NCI-H128 (cell line): ENCODE measurements at regions not wholly inside any gene's neighbourhood (a gene's known extent, or its start where the extent isn't known, plus 50 kb on each side); places are given as distances from the start of the nearest gene placed in this dataset.
A peak's percentile ranks its signal among the peaks of the same experiment; 100 is the strongest.
"Not testable (repeated sequence)": the region's sequence is repeated elsewhere in the genome, so short reads cannot be mapped to it uniquely, and the experiment has no call there.

Experiments used
- DNase-seq: peaks from one replicate; lab custom pipeline; 2025; ENCODE audit not compliant: unreplicated experiment; lab: John Stamatoyannopoulos, UW

DNA sequence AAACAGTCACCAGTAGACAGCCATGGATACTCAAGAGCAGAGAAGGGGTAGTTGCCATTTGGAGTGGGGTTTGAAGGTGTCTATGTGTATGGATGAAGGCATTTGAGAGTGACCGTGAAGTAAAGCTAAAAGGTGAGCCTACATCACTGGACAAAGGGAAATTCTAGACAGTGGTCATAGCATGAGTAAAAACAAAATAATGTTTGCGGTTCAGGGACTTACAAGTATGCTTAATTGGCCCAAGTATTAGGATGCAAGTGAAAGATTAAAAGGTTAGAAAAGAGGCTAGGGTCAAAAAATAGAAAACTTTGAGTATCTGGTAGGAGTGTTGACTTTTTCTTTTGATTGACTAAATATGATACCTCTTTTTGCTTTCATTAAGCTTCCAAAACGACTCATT, 238.1 kb upstream of the SLC8A1 start:
- DNase-seq, result no peak

DNA sequence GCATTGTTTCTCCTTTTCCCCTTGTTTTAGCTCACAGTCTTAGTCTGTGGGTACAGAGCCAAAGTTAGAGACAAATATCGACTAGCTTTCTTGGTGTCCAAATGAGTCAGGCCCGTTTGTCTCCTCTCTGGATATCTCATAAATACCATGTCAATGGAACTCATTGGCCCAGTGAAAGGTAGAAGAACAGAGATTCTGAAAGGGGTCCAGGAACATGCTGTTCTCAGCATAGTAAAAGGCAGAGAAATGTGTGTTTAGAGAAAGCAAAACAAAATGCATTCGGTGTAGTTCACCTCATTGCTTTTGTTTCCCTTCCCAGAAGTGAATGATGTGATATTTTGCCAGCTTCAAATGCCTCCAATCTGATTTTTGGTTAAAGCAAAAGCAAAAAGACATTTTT, 238.6 kb upstream of the SLC8A1 start:
- DNase-seq, result no peak

DNA sequence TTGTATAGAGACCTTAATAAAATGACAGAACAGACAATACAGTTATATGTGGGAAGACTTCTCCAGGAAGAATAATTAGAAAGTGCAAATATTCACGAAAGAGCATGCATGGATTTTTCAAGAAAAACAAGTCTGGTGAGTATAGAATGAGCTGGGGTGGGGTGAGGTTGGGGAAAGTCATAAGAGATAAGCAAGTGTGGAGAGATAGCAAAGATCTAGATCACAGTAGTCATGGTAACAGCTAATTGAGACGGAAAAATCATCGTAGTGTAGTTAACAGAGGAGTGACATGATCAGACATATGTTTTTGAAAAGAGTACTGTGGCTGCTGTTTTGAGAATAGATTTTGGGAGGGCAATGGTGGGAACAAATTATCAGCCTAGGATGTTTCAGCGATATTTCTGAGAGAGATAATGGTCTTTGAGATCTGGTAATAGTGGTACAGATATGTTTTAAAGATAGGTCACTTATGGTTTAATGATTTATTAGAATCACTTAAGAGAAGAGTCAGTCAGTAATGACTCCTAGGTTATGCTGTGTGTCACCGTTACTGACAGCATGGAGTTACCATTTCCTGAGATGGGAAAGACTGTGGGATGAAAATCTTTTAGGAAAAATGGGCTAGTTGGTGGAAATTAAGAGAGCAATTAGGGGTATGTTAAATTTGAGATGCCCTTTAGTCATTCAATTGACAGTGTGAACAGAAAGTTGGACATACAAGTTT, 248.5 kb upstream of the SLC8A1 start:
- DNase-seq, result no peak

DNA sequence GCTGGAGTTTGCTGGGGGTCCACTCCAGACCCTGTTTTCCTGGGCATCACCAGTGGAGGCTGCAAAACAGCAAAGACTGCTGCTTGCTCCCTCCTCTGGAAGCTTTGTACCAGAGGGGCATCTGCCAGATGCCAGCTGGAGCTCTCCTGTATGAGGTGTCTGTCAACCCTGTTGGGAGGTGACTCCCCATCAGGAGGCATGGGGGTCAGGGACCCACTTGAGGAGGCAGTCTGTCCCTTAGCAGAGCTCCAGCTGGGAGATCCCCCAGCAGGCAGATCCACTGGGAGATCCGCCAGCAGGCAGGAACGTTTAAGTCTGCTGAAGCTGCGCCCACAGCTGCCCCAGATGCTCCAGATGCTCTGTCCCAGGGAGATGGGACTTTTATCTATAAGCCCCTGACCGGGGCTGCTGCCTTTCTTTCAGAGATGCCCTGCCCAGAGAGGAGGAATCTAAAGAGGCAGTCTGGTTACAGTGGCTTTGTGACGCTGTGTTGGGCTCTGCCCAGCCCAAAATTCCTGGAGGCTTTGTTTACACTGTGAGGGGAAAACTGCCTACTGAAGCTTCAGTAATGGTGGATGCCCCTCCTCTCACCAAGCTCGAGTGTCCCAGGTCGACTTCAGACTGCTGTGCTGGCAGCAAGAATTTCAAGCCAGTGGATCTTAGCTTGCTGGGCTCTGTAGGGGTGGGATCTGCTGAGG, 260.5 kb upstream of the SLC8A1 start:
- not testable (repeated sequence) for DNase-seq

DNA sequence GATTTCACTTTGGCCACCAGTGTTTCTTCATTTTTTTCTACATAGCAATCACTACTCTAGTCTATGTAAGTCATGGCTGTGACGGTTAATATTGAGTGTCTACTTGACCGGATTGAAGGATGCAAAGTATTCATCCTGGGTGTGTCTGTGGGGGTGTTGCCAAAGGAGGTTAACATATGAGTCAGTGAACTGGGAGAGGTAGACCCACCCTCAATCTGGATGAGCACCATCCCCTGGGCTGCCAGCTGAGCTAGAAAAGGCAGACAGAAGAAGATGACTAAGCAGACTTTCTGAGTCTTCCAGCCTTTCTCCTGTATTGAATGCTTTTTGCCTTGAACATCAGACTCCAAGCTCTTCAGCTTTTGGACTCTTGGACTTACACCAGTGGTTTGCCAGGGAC, 265.0 kb upstream of the SLC8A1 start:
- DNase-seq, result no peak

DNA sequence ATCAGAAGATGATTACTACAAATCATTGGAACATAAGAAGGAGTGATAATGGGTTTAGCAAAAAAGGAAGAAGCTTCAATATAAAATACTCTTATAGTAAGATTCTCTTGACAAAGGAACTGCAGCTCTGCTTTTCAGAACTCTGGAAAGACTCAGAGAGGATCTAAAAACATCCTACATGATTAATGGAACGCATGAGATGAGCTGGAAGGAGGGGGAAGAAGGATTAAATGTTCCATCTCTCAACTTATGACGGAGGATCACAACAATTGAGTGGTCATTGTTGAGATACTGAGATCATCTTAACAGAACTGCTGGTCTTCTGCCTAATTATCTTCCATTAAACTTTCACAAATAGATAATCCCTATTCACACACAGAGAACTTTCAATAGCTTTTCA, 267.5 kb upstream of the SLC8A1 start:
- DNase-seq, result no peak

DNA sequence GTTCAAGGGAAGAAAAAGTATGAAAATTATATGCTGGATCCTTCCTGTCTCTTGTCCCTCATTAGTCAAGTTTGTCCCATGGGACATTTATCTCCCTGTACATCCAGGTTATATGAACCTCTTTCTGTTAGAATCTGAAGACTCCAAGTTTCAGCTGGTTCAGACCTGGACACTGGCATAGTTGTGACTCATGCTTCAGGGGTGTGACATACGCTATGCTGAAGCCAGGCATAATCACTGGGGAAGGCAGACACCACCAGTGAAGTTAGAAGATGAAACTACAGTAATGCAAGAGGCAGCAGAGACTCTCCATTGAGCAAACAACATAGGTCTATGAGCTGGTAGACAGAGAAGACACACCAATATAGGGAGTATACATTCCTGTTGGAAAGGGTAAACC, 269.7 kb upstream of the SLC8A1 start:
- DNase-seq, result no peak

DNA sequence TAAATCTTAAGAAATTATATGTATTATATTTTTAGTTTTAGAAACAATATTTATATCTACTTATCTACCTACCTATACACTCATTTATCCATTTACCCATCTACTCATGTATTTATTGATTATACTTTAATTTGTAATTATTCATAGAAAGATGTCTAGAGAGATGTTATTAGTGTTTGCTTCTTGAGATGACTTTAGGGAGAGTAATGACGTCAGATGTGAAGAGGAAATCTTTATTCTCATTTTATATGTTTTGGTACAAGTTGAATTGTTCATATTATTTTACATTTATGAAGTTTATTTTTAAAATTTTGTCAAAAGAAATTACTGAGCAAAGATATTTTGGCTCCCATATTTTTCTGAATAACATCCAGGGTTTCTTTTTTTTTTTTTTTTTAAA, 271.3 kb upstream of the SLC8A1 start:
- no peak for DNase-seq

DNA sequence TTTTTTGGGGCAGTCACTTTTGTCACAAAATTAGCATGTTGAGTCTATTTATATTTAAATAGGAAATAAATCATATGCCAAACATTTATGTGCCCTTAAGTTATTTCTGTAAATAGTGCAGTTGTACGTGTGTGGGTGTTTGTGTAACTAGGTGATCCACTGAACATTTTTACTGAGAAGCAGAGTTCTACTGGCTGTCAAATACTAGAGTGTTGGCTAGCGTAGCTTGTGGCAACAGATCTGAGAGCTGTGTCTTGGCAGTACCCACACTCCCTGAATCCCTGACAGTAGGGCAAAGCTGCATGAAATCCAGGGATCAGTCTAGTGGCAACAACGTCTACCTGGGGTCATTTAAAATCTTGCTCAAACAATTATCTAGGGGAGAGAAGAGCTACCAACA, 273.1 kb upstream of the SLC8A1 start:
- no peak for DNase-seq

DNA sequence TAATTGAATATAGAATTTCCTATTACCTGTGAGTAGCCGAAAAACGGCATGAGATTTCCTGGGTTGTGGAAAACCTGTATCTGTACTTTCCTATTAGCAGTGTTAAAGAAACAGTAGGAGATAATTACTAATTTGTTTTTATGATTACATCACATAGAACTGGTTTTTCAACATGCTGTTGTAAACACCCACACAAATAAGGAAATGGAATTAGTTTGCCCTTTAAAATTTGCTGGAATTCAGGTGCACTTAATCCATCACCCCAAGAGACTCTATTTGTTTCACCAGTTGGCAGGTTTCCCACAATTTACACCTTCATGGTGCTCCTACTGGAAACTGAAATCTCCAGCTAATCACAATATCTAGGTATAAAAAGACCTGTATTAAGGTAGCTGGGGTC, 274.1 kb upstream of the SLC8A1 start:
- no peak for DNase-seq

DNA sequence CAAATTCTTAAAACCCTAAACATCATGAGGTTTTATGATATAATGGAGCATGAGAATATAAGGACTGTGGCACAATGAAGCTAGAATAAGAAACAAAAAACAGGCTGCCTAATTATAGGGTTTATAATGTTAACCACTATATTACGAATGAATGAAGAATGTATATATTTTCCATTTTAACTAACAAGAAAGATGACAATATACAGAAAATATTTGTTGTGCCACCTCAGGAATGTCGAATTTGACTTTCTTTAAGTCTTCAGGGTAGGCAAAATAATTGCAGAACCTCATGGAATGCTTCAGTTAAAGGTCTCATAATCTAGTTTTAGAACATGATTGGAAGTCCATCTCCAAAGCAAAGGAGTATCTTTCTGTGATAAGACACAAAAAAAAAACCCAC, 282.9 kb upstream of the SLC8A1 start:
- no peak for DNase-seq

DNA sequence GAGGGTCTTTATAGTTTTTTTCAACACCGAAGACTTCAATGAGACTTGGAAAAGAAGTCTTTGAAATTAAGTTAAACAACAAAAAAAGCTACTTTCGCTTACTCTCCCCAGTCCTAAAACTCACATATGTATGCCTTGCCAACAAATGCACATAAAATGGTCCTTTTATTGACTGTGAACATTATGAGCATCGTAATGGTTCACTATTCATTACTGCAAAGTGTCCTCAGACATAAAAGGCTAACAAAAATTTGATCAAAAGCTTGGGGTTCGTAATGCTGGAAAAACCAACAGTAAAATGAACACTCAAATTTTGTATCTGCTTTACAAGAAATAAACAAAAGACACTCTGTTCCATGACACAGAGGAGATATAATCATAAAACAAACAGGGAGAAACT, 285.3 kb upstream of the SLC8A1 start:
- no peak for DNase-seq

DNA sequence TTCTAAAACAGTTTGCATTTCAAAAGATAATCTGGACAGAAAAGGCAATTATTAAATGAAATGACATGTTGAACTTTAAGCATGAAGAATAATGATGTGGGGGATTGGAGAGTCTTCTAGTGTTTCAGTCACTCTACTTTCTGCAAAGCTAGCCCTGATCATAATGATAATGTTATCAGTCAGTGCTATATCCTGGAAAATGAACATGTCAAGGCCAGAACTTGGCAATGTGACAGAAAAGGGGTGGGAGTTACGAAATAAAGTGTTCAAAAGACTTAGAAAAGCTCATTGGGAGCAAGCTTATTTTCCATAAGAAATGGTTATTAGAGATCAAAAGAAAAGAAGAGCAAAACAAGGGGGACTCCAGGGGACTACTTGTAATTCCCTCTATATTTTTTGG, 288.5 kb upstream of the SLC8A1 start:
- no peak for DNase-seq

DNA sequence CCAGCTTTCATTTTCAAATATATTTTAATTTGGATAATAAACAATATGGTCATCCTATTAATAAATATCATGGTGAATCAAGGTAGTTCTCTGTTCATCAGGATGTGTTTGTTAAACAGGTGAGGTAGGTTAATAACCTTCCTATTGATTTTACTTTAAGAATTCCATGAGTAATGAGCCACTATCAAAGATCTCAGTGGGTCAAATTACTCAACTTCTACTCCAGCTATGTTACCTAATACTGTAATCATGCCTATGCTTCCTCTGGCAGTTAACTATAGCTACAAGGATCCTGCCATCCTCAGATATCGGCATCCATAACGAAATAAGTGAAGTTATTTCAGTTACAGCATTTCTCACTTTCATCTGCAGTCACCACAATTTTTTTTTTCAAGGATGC, 289.6 kb upstream of the SLC8A1 start:
- DNase-seq, result no peak

DNA sequence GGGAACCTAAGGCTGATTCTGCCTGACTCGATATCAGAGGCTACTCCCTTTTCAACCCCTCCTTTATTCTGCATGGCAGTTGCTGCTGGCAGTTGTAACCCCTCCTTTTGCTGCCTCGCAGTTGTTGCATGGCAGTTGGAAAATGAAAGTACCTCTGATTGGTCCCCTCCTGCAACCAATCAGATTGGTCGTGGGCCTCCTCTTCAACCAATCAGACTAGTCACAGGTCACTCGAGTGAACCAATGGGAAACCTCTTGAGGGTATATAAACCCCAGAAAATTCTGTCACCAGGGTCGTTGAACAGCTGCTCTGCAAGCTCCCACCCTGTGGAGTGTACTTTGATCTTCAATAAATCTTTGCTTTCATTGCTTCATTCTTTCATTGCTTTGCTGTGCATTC, 294.3 kb upstream of the SLC8A1 start:
- no peak for DNase-seq

DNA sequence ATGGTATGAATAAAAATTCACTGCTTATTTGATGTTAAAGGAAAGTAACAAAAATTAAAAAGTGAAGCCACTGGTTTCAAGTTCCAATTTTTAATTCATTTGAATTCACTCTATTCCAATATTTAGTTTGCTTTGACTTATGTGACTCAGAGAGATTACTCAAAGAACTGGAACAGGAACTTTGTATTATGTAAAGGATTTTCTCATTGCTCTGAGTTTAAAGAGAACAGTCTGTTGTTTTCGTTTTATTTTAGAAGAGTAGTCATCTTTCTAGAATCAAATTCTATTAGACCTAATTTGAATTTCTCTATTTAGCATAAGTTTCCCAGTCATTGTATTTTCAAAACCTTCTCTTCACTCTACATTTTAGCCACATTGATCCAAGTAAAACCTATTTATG, 300.1 kb upstream of the SLC8A1 start:
- no peak for DNase-seq

DNA sequence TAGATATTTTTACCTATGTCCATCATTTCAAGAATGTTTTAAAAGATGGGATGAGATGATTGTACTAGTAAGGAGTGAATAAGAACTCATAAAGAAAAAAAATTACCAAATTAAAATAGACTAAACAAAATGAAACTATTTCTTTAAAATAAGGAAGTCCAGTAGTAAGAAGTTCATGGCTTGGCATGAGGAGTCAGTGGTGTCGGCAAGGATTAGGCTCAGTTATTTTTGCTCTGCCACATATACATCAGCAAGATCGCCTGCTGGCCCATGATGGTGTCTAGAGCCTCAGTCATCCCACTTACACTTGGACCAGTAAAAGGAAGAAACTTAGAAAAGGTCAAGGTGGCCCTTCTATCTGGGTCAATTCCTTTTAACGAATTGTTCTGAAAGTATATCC, 300.9 kb upstream of the SLC8A1 start:
- DNase-seq, result no peak

DNA sequence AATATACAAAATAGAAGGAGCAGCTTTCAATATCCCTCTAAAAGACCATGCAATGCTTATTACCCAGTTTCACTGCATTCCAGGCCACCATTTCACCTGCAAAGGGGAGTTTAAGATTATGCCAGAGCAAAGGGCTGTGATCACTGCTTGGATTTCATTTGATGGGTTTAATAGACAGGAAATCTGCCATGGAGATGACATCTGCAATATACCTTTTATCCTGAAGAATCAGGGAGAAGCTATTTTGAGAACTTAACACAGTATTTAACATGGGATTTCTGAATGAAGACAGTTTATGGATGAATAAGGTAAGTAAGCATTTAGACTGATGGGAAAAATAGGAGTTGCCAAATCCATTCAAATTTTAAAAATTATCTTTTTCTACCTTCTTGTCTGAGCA, 303.0 kb upstream of the SLC8A1 start:
- DNase-seq, result no peak

DNA sequence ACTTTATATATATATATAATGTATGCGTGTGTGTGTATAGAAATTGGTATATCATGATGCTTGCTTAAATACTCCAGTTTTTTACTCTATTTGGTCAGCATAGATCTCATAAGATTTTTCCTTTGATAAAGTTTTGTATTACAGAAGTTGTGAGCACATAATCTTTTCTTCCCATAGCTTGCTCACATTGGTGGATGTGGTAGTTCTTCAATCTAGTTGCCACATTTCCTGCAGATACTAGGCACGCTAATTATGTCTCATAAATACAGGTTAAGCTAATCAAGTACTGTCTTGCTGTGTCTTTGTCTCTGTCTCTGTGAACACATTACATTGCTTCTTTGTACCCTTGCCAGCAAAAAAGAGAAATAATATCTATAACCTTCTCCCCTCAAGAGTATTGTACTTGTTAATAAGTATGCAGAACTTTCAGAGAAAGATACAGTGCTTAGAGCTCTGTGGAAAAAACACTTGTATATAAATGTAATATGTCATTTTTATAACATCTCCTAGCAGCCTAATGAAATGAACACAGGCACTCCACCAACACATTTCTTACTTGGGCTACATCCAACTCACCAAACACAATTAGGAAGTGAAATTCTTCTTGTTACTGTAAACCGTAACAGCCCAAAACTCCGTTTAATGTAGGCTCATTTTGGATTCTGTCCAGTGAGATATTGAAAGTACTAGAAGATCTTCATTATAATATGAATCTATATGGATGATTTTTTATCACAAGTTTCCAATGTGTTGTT, 306.7 kb upstream of the SLC8A1 start:
- DNase-seq, result no peak

DNA sequence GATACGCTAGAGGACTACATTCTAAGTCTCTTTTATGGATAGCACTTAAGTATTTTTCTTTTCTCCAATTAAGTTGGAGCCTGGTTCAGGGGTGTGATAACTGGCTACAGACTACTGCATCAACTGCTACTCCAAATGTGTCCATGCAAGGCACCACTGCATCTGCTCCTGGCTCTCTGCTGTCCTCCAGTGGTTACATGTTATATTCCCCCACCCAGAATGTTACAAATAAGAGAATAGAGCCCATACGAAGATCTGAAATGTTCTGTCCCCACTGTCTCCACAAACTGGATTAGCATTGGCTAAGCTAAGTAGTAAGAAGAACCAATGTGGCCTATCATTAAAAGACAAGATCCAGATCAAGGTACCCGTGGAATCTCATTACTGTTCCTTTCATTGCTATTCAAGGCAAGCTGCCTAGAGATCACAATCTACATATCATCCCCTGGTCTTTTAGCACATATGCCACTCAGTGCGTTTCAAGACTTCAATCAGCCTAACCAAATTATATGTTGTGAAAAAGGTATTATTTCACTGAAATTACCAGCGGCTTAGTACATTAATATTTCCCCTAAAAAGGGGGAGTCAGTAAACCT, 308.3 kb upstream of the SLC8A1 start:
- DNase-seq, result peak; percentile 5

DNA sequence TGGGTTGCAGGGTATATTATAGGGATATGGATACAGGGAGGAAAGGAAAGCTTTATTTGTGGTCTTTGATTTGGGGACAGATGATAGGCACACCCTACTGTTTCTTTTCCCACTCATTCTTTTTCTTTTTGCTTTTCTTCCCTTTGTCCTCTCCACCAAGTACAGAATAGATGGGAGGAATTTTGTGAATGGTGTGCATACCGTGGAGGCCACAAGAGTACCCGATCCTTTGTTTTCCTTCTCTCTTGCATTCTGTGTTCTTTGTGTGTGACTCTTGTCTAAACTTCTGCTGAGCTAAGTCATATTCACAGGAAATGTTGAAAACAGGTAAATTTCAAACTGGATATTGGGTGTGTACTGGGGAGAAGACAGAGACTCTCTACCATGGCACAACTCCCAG, 321.4 kb upstream of the SLC8A1 start:
- no peak for DNase-seq

DNA sequence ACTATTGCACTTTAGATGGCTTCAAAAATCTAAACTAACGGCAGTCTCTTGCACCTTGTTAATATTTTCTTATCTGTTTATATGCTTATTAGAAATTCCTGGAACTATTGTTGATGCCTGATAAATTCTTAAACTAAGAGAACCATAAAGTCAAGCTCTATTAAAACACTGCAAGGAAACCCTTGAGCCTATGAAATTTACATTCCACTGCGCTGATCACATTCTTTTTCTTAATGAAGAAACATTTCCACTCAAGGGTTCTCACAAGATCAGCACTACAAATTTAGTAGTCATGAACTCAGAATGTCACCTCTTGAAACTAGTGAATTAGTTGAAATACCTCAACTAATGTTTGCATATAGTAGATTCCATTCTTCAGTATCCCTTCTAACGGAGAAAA, 331.8 kb upstream of the SLC8A1 start:
- no peak for DNase-seq
